ENCODE measurements at regions not wholly inside any gene's neighbourhood (a gene's known extent, or its start where the extent isn't known, plus 50 kb on each side); places are given as distances from the start of the nearest gene placed in this dataset.

DNA sequence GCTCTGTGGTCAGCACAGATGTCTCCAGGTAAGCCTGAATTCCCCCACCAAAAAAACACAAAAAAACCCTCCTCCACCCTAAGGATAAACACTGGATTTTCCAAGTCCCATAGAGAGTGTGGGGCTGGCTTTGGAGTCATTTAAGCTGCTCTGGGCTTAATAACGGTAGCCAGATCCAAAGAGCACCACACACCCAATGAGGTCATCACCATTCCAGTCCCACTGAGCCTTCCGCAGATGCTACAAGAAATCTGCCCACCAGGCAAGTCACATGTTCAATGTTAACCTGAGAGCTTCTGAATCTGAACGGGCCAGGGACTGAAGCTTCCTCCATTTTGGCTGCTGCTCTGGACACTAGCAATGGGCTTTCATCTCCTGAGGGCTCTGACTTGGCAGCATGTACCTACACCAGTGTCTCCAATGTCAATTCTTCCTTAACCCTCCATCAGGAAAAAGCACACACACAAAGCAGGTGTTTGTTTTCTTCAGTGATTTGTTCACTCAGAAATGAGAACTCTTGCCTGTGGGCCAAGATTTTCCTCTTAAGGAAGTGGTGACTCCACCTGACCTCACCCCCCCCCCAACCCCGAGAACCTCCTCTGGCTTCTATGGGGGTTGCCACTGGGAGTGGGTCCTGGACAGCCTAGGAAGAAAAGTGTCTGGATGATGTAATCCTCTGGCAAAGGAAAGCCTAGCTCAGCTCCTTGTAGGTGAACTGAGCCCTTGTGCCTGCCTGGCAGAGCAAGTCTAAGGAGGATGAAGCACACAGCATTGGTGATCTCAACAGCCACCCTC is 220.1 kb downstream of the FOXL1 start:
- TF ChIP-seq ATF7 (IDR thresholded peaks at IDR 0.05; ENCODE audit: low read depth) = no peak
- TF ChIP-seq, protein P1, sequence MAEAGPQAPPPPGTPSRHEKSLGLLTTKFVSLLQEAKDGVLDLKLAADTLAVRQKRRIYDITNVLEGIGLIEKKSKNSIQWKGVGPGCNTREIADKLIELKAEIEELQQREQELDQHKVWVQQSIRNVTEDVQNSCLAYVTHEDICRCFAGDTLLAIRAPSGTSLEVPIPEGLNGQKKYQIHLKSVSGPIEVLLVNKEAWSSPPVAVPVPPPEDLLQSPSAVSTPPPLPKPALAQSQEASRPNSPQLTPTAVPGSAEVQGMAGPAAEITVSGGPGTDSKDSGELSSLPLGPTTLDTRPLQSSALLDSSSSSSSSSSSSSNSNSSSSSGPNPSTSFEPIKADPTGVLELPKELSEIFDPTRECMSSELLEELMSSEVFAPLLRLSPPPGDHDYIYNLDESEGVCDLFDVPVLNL (IDR thresholded peaks at IDR 0.05; ENCODE audit: low read depth, low read length) = no peak
- TF ChIP-seq, protein P2, sequence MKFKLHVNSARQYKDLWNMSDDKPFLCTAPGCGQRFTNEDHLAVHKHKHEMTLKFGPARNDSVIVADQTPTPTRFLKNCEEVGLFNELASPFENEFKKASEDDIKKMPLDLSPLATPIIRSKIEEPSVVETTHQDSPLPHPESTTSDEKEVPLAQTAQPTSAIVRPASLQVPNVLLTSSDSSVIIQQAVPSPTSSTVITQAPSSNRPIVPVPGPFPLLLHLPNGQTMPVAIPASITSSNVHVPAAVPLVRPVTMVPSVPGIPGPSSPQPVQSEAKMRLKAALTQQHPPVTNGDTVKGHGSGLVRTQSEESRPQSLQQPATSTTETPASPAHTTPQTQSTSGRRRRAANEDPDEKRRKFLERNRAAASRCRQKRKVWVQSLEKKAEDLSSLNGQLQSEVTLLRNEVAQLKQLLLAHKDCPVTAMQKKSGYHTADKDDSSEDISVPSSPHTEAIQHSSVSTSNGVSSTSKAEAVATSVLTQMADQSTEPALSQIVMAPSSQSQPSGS (IDR thresholded peaks at IDR 0.05; ENCODE audit: low read length) = no peak
- TF ChIP-seq RAD51 (IDR thresholded peaks at IDR 0.05) = no peak
- TF ChIP-seq, protein P3, sequence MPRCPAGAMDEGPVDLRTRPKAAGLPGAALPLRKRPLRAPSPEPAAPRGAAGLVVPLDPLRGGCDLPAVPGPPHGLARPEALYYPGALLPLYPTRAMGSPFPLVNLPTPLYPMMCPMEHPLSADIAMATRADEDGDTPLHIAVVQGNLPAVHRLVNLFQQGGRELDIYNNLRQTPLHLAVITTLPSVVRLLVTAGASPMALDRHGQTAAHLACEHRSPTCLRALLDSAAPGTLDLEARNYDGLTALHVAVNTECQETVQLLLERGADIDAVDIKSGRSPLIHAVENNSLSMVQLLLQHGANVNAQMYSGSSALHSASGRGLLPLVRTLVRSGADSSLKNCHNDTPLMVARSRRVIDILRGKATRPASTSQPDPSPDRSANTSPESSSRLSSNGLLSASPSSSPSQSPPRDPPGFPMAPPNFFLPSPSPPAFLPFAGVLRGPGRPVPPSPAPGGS (IDR thresholded peaks at IDR 0.05; ENCODE audit: borderline replicate concordance, insufficient read depth, low read depth, low read length, poor library complexity, severe bottlenecking) = no peak
- TF ChIP-seq CTCF (IDR thresholded peaks at IDR 0.05 in 2 of 3, conservative IDR thresholded peaks at IDR 0.05 in 1 of 3; ENCODE audit: control insufficient read depth in 2 of 3, extremely low read depth in 1 of 3, insufficient read depth in 1 of 3, low read depth in 3 of 3, low read length in 3 of 3) = no peak
- TF ChIP-seq CREB1 (IDR thresholded peaks at IDR 0.05; ENCODE audit: low read depth) = no peak
- no peak for TF ChIP-seq POLR2A (IDR thresholded peaks at IDR 0.05; ENCODE audit: low read depth, low read length)
